Ishikawa (cell line): ENCODE measurements at regions not wholly inside any gene's neighbourhood (a gene's known extent, or its start where the extent isn't known, plus 50 kb on each side); places are given as distances from the start of the nearest gene placed in this dataset.

Experiments
- TAF1 ChIP-seq: IDR thresholded peaks from 2 replicates; pipeline ENCODE4 v1.6.1; 2012; ENCODE audit warnings: low read depth, mild to moderate bottlenecking
- TF ChIP-seq, protein P1 (sequence below): IDR thresholded peaks from 2 replicates; pipeline ENCODE4 v1.6.1; 2012

DNA sequence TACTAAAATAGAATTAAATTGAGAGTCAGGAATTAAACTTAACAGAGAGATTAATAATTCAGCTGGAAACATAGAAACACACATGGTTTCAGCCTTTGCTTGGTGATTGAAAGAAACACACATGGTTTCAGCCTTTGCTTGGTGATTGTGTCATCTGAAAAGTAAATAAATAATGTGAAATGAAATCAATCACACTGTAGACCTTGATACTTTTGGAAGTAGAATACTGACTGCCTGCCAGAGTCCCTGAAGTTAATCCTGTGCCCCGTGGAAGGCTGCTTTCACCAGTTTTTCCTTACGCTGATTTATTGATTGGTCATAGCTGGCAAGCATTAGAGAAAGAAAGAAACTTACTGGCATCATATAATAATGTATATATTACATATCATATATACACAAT, 1252.7 kb upstream of the FAM98A start:
- TF ChIP-seq, protein P1, sequence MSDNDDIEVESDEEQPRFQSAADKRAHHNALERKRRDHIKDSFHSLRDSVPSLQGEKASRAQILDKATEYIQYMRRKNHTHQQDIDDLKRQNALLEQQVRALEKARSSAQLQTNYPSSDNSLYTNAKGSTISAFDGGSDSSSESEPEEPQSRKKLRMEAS = no peak
- TF ChIP-seq TAF1 = no peak
